HCT116 (cell line): ENCODE measurements at regions not wholly inside any gene's neighbourhood (a gene's known extent, or its start where the extent isn't known, plus 50 kb on each side); places are given as distances from the start of the nearest gene placed in this dataset.

ENCODE experiments used
- ATAC-seq: fragments of 200-7000 bp; cut with Tn5 transposase; 2 replicates; pipeline ENCODE4 v1.9.1; 2020; ENCODE audit warnings: mild to moderate bottlenecking, moderate library complexity
- BruUV-seq: library from RNA; stranded (reverse); fragments of 400-500 nt; replicated peaks from 2 replicates; lab custom pipeline; 2021; lab: Mats Ljungman, UMichigan
- CTCF ChIA-PET: fragments of 300-600 bp; sonication (Branson Sonifier 250); formaldehyde crosslinking; loops from one replicate; lab custom pipeline; 2021; ENCODE audit warnings: antibody characterized with exemption; lab: Charles Lee
- POLR2A ChIA-PET: fragments of 300-600, 350-600 bp; sonication (Branson Sonifier 250); formaldehyde crosslinking; loops from one replicate; lab custom pipeline; 2021; ENCODE audit warnings: antibody characterized with exemption; lab: Charles Lee
- RAD21 ChIA-PET, 2 experiments: fragments of 300-600 bp; sonication (Branson Sonifier 250); formaldehyde crosslinking; loops; one replicate each; lab custom pipeline; 2023; ENCODE audit warnings: low total read pairs in 2 of 2; ENCODE audit not compliant: uncharacterized antibody in 2 of 2, unreplicated experiment in 2 of 2, low non-redundant PET in 1 of 2; lab: Charles Lee
- DNase-seq: peaks from one replicate; pipeline ENCODE4 v3.0.0-alpha.2; 2010; ENCODE audit warnings: low read depth, low spot score
- H2AFZ ChIP-seq: fragments of 200-600 bp; shearing (Covaris generic), sonication (generic); 2 replicates; pipeline ENCODE4 v1.6.1; 2017; ENCODE audit warnings: low read depth, mixed run types, mixed read lengths, antibody characterized with exemption, low read length; ENCODE audit not compliant: poor library complexity, severe bottlenecking
- H3K27ac ChIP-seq: 2 replicates; pipeline ENCODE4 v1.5.1; 2012; ENCODE audit warnings: low read depth, low read length
- H3K27me3 ChIP-seq: fragments of 200-600 bp; sonication (generic); 2 replicates; pipeline ENCODE4 v1.6.1; 2016; ENCODE audit warnings: mixed run types, low read length, mixed read lengths; ENCODE audit not compliant: insufficient read depth
- H3K36me3 ChIP-seq, 2 experiments: fragments of 200-500 bp in 1 of 2; fragments of 200-600 bp in 1 of 2; sonication (Bioruptor generic) in 1 of 2; sonication (generic) in 1 of 2; 2 replicates each; pipeline versions ENCODE4 v1.5.1 to v1.6.1; 2014 to 2016; ENCODE audit warnings: low read length in 2 of 2, inconsistent platforms in 1 of 2, mixed read lengths in 1 of 2, mixed run types in 1 of 2; ENCODE audit not compliant: insufficient read depth in 2 of 2, control insufficient read depth in 1 of 2
- H3K4me1 ChIP-seq, 2 experiments: fragments of 200-600 bp in 1 of 2; sonication (generic) in 1 of 2; 2 replicates each; pipeline versions ENCODE4 v1.5.1 to v1.6.1; 2012 to 2017; ENCODE audit warnings: low read length in 2 of 2, inconsistent platforms in 1 of 2, mild to moderate bottlenecking in 1 of 2, mixed read lengths in 1 of 2, mixed run types in 1 of 2, moderate library complexity in 1 of 2; ENCODE audit not compliant: insufficient read depth in 2 of 2, control insufficient read depth in 1 of 2
- H3K4me2 ChIP-seq: fragments of 200-600 bp; sonication (generic); 2 replicates; pipeline ENCODE4 v1.6.1; 2017; ENCODE audit warnings: mixed run types, low read length, mixed read lengths
- H3K4me3 ChIP-seq, 2 experiments: fragments of 200-600 bp in 1 of 2; sonication (generic) in 1 of 2; replicated peaks in 1 of 2; 2 replicates each; pipeline ENCODE4 v1.5.1; 2011 to 2016; ENCODE audit warnings: low read length in 2 of 2, control low read depth in 1 of 2, low read depth in 1 of 2, mild to moderate bottlenecking in 1 of 2, mixed read lengths in 1 of 2, mixed run types in 1 of 2
- H3K79me2 ChIP-seq: fragments of 200-600 bp; sonication (generic); 2 replicates; pipeline ENCODE4 v1.6.1; 2017; ENCODE audit warnings: mild to moderate bottlenecking, mixed run types, low read length, moderate library complexity, mixed read lengths; ENCODE audit not compliant: insufficient read depth
- H3K9ac ChIP-seq: fragments of 200-600 bp; sonication (generic); 2 replicates; pipeline ENCODE4 v1.6.1; 2016; ENCODE audit warnings: low read length, mixed read lengths
- H3K9me2 ChIP-seq: fragments of 200-600 bp; sonication (generic), shearing (Covaris generic); 2 replicates; pipeline ENCODE4 v1.6.1; 2017; ENCODE audit warnings: mixed run types, mild to moderate bottlenecking, moderate library complexity; ENCODE audit not compliant: insufficient read depth
- H3K9me3 ChIP-seq, 2 experiments: fragments of 200-500 bp in 1 of 2; fragments of 200-600 bp in 1 of 2; sonication (Bioruptor generic) in 1 of 2; sonication (generic) in 1 of 2; 2 replicates each; pipeline ENCODE4 v1.6.1; 2014 to 2017; ENCODE audit warnings: low read length in 2 of 2, mixed read lengths in 2 of 2, inconsistent platforms in 1 of 2, low read depth in 1 of 2, mild to moderate bottlenecking in 1 of 2, mixed run types in 1 of 2, moderate library complexity in 1 of 2; ENCODE audit not compliant: control insufficient read depth in 1 of 2, insufficient read depth in 1 of 2
- H4K20me1 ChIP-seq: fragments of 200-600 bp; sonication (generic), shearing (Covaris generic); 2 replicates; pipeline ENCODE4 v1.6.1; 2017; ENCODE audit warnings: mixed run types, mild to moderate bottlenecking, moderate library complexity; ENCODE audit not compliant: insufficient read depth
- CBX3 ChIP-seq: IDR thresholded peaks from 2 replicates; pipeline ENCODE4 v1.6.1; 2012; ENCODE audit warnings: low read depth
- CEBPB ChIP-seq: IDR thresholded peaks from 2 replicates; pipeline ENCODE4 v1.6.1; 2012; ENCODE audit warnings: low read depth
- CTCF ChIP-seq, 3 experiments: fragments of 200-600 bp in 1 of 3; sonication (generic) in 1 of 3; IDR thresholded peaks in 2 of 3; conservative IDR thresholded peaks in 1 of 3; 2 replicates each; pipeline ENCODE4 v1.5.1; 2012 to 2017; ENCODE audit warnings: low read depth in 2 of 3, low read length in 2 of 3, antibody characterized with exemption in 1 of 3, borderline replicate concordance in 1 of 3, control low read depth in 1 of 3, mild to moderate bottlenecking in 1 of 3, mixed read lengths in 1 of 3, mixed run types in 1 of 3, moderate library complexity in 1 of 3; ENCODE audit not compliant: insufficient read depth in 1 of 3
- EGR1 ChIP-seq: IDR thresholded peaks from 2 replicates; pipeline ENCODE4 v1.6.1; 2012; ENCODE audit warnings: low read depth
- ELF1 ChIP-seq: IDR thresholded peaks from 2 replicates; pipeline ENCODE4 v1.6.1; 2012; ENCODE audit warnings: low read depth, borderline replicate concordance
- EZH2 ChIP-seq: fragments of 200-600 bp; sonication (generic); IDR thresholded peaks from 2 replicates; pipeline ENCODE4 v1.6.1; 2017; ENCODE audit warnings: antibody characterized with exemption, mixed run types
- EZH2phosphoT487 ChIP-seq: fragments of 200-600 bp; IDR thresholded peaks from 2 replicates; pipeline ENCODE4 v1.6.1; 2018; ENCODE audit warnings: antibody characterized with exemption, borderline replicate concordance
- FOSL1 ChIP-seq: IDR thresholded peaks from 2 replicates; pipeline ENCODE4 v1.6.1; 2012; ENCODE audit warnings: low read depth
- JUND ChIP-seq: IDR thresholded peaks from 2 replicates; pipeline ENCODE4 v1.6.1; 2012
- MAX ChIP-seq: IDR thresholded peaks from 2 replicates; pipeline ENCODE4 v1.6.1; 2012
- POLR2A ChIP-seq: IDR thresholded peaks from 2 replicates; pipeline ENCODE4 v1.7.0; 2011; ENCODE audit warnings: borderline replicate concordance; ENCODE audit not compliant: insufficient read depth, insufficient read length; ENCODE audit errors: extremely low read depth
- SIN3A ChIP-seq: IDR thresholded peaks from 2 replicates; pipeline ENCODE4 v1.6.1; 2012; ENCODE audit warnings: low read depth
- SP1 ChIP-seq: IDR thresholded peaks from 2 replicates; pipeline ENCODE4 v1.6.1; 2012; ENCODE audit warnings: low read depth
- SRF ChIP-seq: IDR thresholded peaks from 2 replicates; pipeline ENCODE4 v1.6.1; 2012; ENCODE audit warnings: low read depth
- TCF7L2 ChIP-seq: IDR thresholded peaks from 2 replicates; pipeline ENCODE4 v1.7.0; 2011; ENCODE audit warnings: borderline replicate concordance, inconsistent platforms; ENCODE audit not compliant: insufficient read depth, insufficient read length; ENCODE audit errors: extremely low read depth
- YY1 ChIP-seq: IDR thresholded peaks from 2 replicates; pipeline ENCODE4 v1.6.1; 2011; ENCODE audit warnings: low read length, low read depth, moderate library complexity, mild to moderate bottlenecking; ENCODE audit not compliant: insufficient replicate concordance; ENCODE audit errors: extremely low read depth
- ZFX ChIP-seq: fragments of 450-650 bp; IDR thresholded peaks from 2 replicates; pipeline ENCODE4 v1.6.1; 2017
- intact Hi-C: fragments of 100-400 bp; cut with micrococcal nuclease; formaldehyde crosslinking; loops from 2 replicates; pipeline ENCODE4 v1.10.0; 2022
- TF ChIP-seq, protein P1 (sequence below): IDR thresholded peaks from 2 replicates; pipeline ENCODE4 v1.6.1; 2012; ENCODE audit warnings: low read depth

GRCh38 chr4:125526420-125526819 lies 211.7 kb downstream of the FAT4 start:
- RAD21 ChIA-PET, result no interaction called here
- Histone ChIP-seq H3K27ac (no peak overlapping the region), H3K4me1 (no peaks in the 10 kb centered on the region), H3K4me3 (no peak overlapping the region), H3K9me3 (no peaks in the 10 kb centered on the region), H3K27me3 (no peaks in the 10 kb centered on the region), H2AFZ (no peak overlapping the region), H3K4me2 (no peak overlapping the region), H3K9me2 (no peaks in the 10 kb centered on the region; the same call in 1 of the 2 replicates), H3K79me2 (no peaks in the 10 kb centered on the region), H4K20me1 (no peaks in the 10 kb centered on the region), H3K36me3 (no peaks in the 10 kb centered on the region), H3K9ac (no peak overlapping the region)
- ATAC-seq (no peak), DNase-seq (no peak)
- intact Hi-C loops, result no loop called here
- no TSS peak for BruUV-seq
- POLR2A ChIA-PET, result no interaction called here
- CTCF ChIA-PET, result no interaction called here
- TF ChIP-seq CTCF (IDR thresholded peaks at IDR 0.05 in 2 of 3, conservative IDR thresholded peaks at IDR 0.05 in 1 of 3; ENCODE audit: borderline replicate concordance in 1 of 3, insufficient read depth in 1 of 3, low read depth in 2 of 3, low read length in 2 of 3) (peak in 1 of 3 experiments; percentile 40; a peak in 2 of 6 replicates), SRF (no peak)

GRCh38 chr4:125527681-125528080 lies 212.9 kb downstream of the FAT4 start:
- Histone ChIP-seq H3K9me3 (no peaks in the 10 kb centered on the region), H3K4me3 (no peak overlapping the region), H3K36me3 (no peaks in the 10 kb centered on the region), H3K79me2 (no peaks in the 10 kb centered on the region), H3K9me2 (no peaks in the 10 kb centered on the region; the same call in 1 of the 2 replicates), H3K4me2 (no peak overlapping the region), H3K4me1 (no peaks in the 10 kb centered on the region), H4K20me1 (no peaks in the 10 kb centered on the region), H2AFZ (no peak overlapping the region), H3K9ac (no peak overlapping the region), H3K27ac (no peak overlapping the region), H3K27me3 (no peaks in the 10 kb centered on the region)
- POLR2A ChIA-PET, result no interaction called here
- RAD21 ChIA-PET, result no interaction called here
- TF ChIP-seq TCF7L2 (no peak), EGR1 (no peak), JUND (no peak), SIN3A (no peak), FOSL1 (no peak), EZH2phosphoT487 (no peak), MAX (no peak), EZH2 (no peak), ZFX (no peak), CEBPB (no peak), SRF (no peak), SP1 (no peak), ELF1 (no peak), POLR2A (no peak), YY1 (no peak), CBX3 (no peak)
- TF ChIP-seq, protein P1, sequence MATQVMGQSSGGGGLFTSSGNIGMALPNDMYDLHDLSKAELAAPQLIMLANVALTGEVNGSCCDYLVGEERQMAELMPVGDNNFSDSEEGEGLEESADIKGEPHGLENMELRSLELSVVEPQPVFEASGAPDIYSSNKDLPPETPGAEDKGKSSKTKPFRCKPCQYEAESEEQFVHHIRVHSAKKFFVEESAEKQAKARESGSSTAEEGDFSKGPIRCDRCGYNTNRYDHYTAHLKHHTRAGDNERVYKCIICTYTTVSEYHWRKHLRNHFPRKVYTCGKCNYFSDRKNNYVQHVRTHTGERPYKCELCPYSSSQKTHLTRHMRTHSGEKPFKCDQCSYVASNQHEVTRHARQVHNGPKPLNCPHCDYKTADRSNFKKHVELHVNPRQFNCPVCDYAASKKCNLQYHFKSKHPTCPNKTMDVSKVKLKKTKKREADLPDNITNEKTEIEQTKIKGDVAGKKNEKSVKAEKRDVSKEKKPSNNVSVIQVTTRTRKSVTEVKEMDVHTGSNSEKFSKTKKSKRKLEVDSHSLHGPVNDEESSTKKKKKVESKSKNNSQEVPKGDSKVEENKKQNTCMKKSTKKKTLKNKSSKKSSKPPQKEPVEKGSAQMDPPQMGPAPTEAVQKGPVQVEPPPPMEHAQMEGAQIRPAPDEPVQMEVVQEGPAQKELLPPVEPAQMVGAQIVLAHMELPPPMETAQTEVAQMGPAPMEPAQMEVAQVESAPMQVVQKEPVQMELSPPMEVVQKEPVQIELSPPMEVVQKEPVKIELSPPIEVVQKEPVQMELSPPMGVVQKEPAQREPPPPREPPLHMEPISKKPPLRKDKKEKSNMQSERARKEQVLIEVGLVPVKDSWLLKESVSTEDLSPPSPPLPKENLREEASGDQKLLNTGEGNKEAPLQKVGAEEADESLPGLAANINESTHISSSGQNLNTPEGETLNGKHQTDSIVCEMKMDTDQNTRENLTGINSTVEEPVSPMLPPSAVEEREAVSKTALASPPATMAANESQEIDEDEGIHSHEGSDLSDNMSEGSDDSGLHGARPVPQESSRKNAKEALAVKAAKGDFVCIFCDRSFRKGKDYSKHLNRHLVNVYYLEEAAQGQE, result no peak
- CTCF ChIA-PET, result no interaction called here
- intact Hi-C loops, result no loop called here
- BruUV-seq, result no TSS peak
- ATAC-seq (no peak), DNase-seq (no peak)
